NCI-H345 treated with DMSO at 0.1 percent for 48 hours (cell line): ENCODE measurements at regions not wholly inside any gene's neighbourhood (a gene's known extent, or its start where the extent isn't known, plus 50 kb on each side); places are given as distances from the start of the nearest gene placed in this dataset.
A peak's percentile ranks its signal among the peaks of the same experiment; 100 is the strongest.
"Not testable (repeated sequence)": the region's sequence is repeated elsewhere in the genome, so short reads cannot be mapped to it uniquely, and the experiment has no call there.

Experiments used
- DNase-seq: peaks from one replicate; lab custom pipeline; 2025; ENCODE audit not compliant: unreplicated experiment; lab: John Stamatoyannopoulos, UW

- DNase-seq, result no peak
These were observed 119.5 kb upstream of the TNRC6C start for GRCh38 chr17:77838748-77839697.

- DNase-seq, result no peak
These were observed 118.6 kb upstream of the TNRC6C start for GRCh38 chr17:77839698-77840512.

GRCh38 chr17:77840513-77841165 lies 117.9 kb upstream of the TNRC6C start:
- DNase-seq, result no peak

- peak; percentile 76 for DNase-seq
These were observed 116.6 kb upstream of the TNRC6C start for GRCh38 chr17:77841742-77842527.

GRCh38 chr17:77842528-77843147 lies 115.9 kb upstream of the TNRC6C start:
- DNase-seq, result no peak

GRCh38 chr17:77843255-77843895 lies 115.1 kb upstream of the TNRC6C start:
- not testable (repeated sequence) for DNase-seq

- DNase-seq, result no peak
These were observed 114.6 kb upstream of the TNRC6C start for GRCh38 chr17:77843896-77844295.

- DNase-seq, result no peak
These were observed 113.8 kb upstream of the TNRC6C start for GRCh38 chr17:77844681-77845080.

- no peak for DNase-seq
These were observed 112.8 kb upstream of the TNRC6C start for GRCh38 chr17:77845541-77846225.

- no peak for DNase-seq
These were observed 111.9 kb upstream of the TNRC6C start for GRCh38 chr17:77846531-77847085.

GRCh38 chr17:77847221-77848085 lies 111.0 kb upstream of the TNRC6C start:
- DNase-seq, result no peak

- no peak for DNase-seq
These were observed 110.2 kb upstream of the TNRC6C start for GRCh38 chr17:77848257-77848656.

- DNase-seq, result no peak
These were observed 109.3 kb upstream of the TNRC6C start for GRCh38 chr17:77849239-77849638.

GRCh38 chr17:77851921-77852320 lies 106.6 kb upstream of the TNRC6C start:
- DNase-seq, result no peak

- DNase-seq, result no peak
These were observed 105.8 kb upstream of the TNRC6C start for GRCh38 chr17:77852731-77853130.

- no peak for DNase-seq
These were observed 105.1 kb upstream of the TNRC6C start for GRCh38 chr17:77853191-77853977.
